Right lobe of liver (tissue), 6 donors: ENCODE measurements at regions not wholly inside any gene's neighbourhood (a gene's known extent, or its start where the extent isn't known, plus 50 kb on each side); places are given as distances from the start of the nearest gene placed in this dataset.

Experiments used
- ATAC-seq, 4 donors: fragments of 200-7000 bp; cut with Tn5 transposase; one replicate each; pipeline ENCODE4 v1.9.1; 2020; ENCODE audit warnings: mild to moderate bottlenecking in 4 of 4, moderate library complexity in 4 of 4
- DNase-seq, 3 donors: peaks; one replicate each; pipeline ENCODE4 v3.0.0-alpha.2; 2020
- H3K27ac ChIP-seq, 3 donors: fragments of 200-600 bp; one replicate each; pipeline ENCODE4 v1.8.0; 2022
- H3K27me3 ChIP-seq, 2 donors: fragments of 200-600 bp; one replicate each; pipeline ENCODE4 v1.8.0; 2022
- H3K36me3 ChIP-seq, 4 donors: fragments of 200-600 bp; sonication (generic) in 1 of 4; one replicate each; pipeline versions ENCODE4 v1.5.1 to v1.8.0; 2017 to 2022; ENCODE audit warnings: control low read depth in 1 of 4
- H3K4me1 ChIP-seq, 4 donors: fragments of 200-600 bp; sonication (generic) in 1 of 4; one replicate each; pipeline versions ENCODE4 v1.5.1 to v1.8.0; 2017 to 2022; ENCODE audit warnings: control low read depth in 1 of 4
- H3K4me3 ChIP-seq, 3 donors: fragments of 200-600 bp; one replicate each; pipeline ENCODE4 v1.8.0; 2022
- H3K9me3 ChIP-seq, 4 donors: fragments of 200-600 bp; sonication (generic) in 1 of 4; one replicate each; pipeline versions ENCODE4 v1.5.1 to v1.8.0; 2017 to 2022; ENCODE audit warnings: control low read depth in 1 of 4
- CTCF ChIP-seq, 4 donors: fragments of 200-600 bp in 3 of 4; fragments of 450-650 bp in 1 of 4; IDR thresholded peaks; one replicate each; pipeline versions ENCODE4 v1.5.1 to v1.8.0; 2016 to 2022; ENCODE audit warnings: antibody characterized with exemption in 4 of 4, mild to moderate bottlenecking in 2 of 4
- POLR2A ChIP-seq: fragments of 450-650 bp; IDR thresholded peaks from one replicate; pipeline ENCODE4 v1.6.1; 2017; ENCODE audit warnings: antibody characterized with exemption, mild to moderate bottlenecking
- WGBS: methylation state at CpG from one replicate; pipeline ENCODE4 v1.1.6; 2018; ENCODE audit warnings: low coverage, low lambda C conversion rate; ENCODE audit not compliant: insufficient coverage; ENCODE audit errors: missing lambda C conversion rate; 5-methylcytosine and 5-hydroxymethylcytosine counted together
- intact Hi-C, 2 donors: fragments of 100-400 bp; cut with DNase I; formaldehyde crosslinking; loops; one replicate each; pipeline versions ENCODE4 v1.11.2 to v1.14.1; 2022
- donor health status: DM: no; HTN: yes; CAD: no.
- donor health status: DM: no; HTN: no; CAD: no.
- donor health status: DM: no; HTN: no; CAD: no.
- donor health status: DM: no; HTN: yes; CAD: no.
- donor health status: DM: no; HTN: yes; CAD: no.

GRCh38 chr6:125354649-125355048 lies 52.9 kb upstream of the HDDC2 start:
- intact Hi-C loops = no loop called here
- no peak overlapping the region for H3K4me3 ChIP-seq
- no peaks in the 10 kb centered on the region for H3K27me3 ChIP-seq
- H3K4me1 ChIP-seq = no peaks in the 10 kb centered on the region
- no peak overlapping the region for H3K27ac ChIP-seq
- WGBS = 36% methylated on average over 3 of the region's 3 CpGs
- TF ChIP-seq CTCF (IDR thresholded peaks at IDR 0.05) (no peak), POLR2A (no peak)
- H3K9me3 ChIP-seq = no peaks in the 10 kb centered on the region
- DNase-seq = no peak
- H3K36me3 ChIP-seq = no peaks in the 10 kb centered on the region
- no peak for ATAC-seq

- ATAC-seq = no peak
- Histone ChIP-seq H3K36me3 (no peaks in the 10 kb centered on the region), H3K27me3 (no peaks in the 10 kb centered on the region), H3K27ac (no peak overlapping the region), H3K9me3 (no peaks in the 10 kb centered on the region), H3K4me1 (no peaks in the 10 kb centered on the region), H3K4me3 (no peak overlapping the region)
- TF ChIP-seq POLR2A (no peak), CTCF (IDR thresholded peaks at IDR 0.05) (no peak)
- intact Hi-C loops = no loop called here
- no peak for DNase-seq
- WGBS = 50% methylated on average over 4 of the region's 5 CpGs
These were observed 55.1 kb upstream of the HDDC2 start for GRCh38 chr6:125356884-125357283.

GRCh38 chr6:125357515-125358256 lies 55.9 kb upstream of the HDDC2 start:
- ATAC-seq = peak in 3 of 4 donors; percentile 24 to 40 (median 29)
- TF ChIP-seq POLR2A = no peak
- no peak for TF ChIP-seq CTCF (IDR thresholded peaks at IDR 0.05)
- intact Hi-C loops = no loop called here
- WGBS = 15% methylated on average over 7 of the region's 8 CpGs
- Histone ChIP-seq H3K27ac (no peak overlapping the region), H3K36me3 (no peaks in the 10 kb centered on the region), H3K4me1 (no peaks in the 10 kb centered on the region), H3K4me3 (no peak overlapping the region), H3K9me3 (no peaks in the 10 kb centered on the region), H3K27me3 (no peaks in the 10 kb centered on the region)
- no peak for DNase-seq

GRCh38 chr6:125358898-125359297 lies 57.1 kb upstream of the HDDC2 start:
- Histone ChIP-seq H3K27ac (no peak overlapping the region), H3K27me3 (no peaks in the 10 kb centered on the region), H3K9me3 (no peaks in the 10 kb centered on the region), H3K36me3 (no peaks in the 10 kb centered on the region), H3K4me3 (no peak overlapping the region), H3K4me1 (peaks cover 0 to 8% (median 4%) of the 10 kb centered on the region in 4 donors)
- TF ChIP-seq CTCF (IDR thresholded peaks at IDR 0.05) (no peak), POLR2A (no peak)
- 82% methylated on average over 3 of the region's 3 CpGs for WGBS
- intact Hi-C loops = no loop called here
- DNase-seq (no peak), ATAC-seq (no peak)
